Suprapubic skin (tissue), 4 donors: ENCODE measurements at regions not wholly inside any gene's neighbourhood (a gene's known extent, or its start where the extent isn't known, plus 50 kb on each side); places are given as distances from the start of the nearest gene placed in this dataset.

Source experiments
- DNase-seq, 2 donors: peaks; one replicate each; pipeline ENCODE4 v3.0.0-alpha.2; 2019; ENCODE audit warnings: low spot score in 2 of 2
- H3K27ac ChIP-seq: fragments of 200-600 bp; sonication (generic); one replicate; pipeline ENCODE4 v1.5.1; 2019
- H3K27me3 ChIP-seq: fragments of 200-600 bp; sonication (generic); one replicate; pipeline ENCODE4 v1.5.1; 2019
- H3K36me3 ChIP-seq: fragments of 200-600 bp; sonication (generic); one replicate; pipeline ENCODE4 v1.5.1; 2019
- H3K4me1 ChIP-seq: fragments of 200-600 bp; sonication (generic); one replicate; pipeline ENCODE4 v1.5.1; 2019
- H3K4me3 ChIP-seq: fragments of 200-600 bp; sonication (generic); one replicate; pipeline ENCODE4 v1.5.1; 2019; ENCODE audit warnings: mild to moderate bottlenecking
- H3K9me3 ChIP-seq: fragments of 200-600 bp; sonication (generic); one replicate; pipeline ENCODE4 v1.5.1; 2019
- EP300 ChIP-seq: sonication (generic); formaldehyde crosslinking; IDR thresholded peaks from one replicate; pipeline ENCODE4 v1.6.1; 2017; ENCODE audit warnings: antibody characterized with exemption
- POLR2A ChIP-seq, 2 donors: fragments of 450-650 bp; IDR thresholded peaks; one replicate each; pipeline ENCODE4 v1.6.1; 2017; ENCODE audit warnings: antibody characterized with exemption in 2 of 2, mild to moderate bottlenecking in 2 of 2, moderate library complexity in 2 of 2
- POLR2AphosphoS5 ChIP-seq, 3 donors: sonication (generic); formaldehyde crosslinking; IDR thresholded peaks; one replicate each; pipeline ENCODE4 v1.6.1; 2017; ENCODE audit warnings: antibody characterized with exemption in 3 of 3
- WGBS: methylation state at CpG from one replicate; pipeline ENCODE4 v1.1.5; 2018; 5-methylcytosine and 5-hydroxymethylcytosine counted together
- TF ChIP-seq, protein P1 (sequence below), 2 donors: fragments of 200-600 bp in 1 of 2; fragments of 450-650 bp in 1 of 2; sonication (generic) in 1 of 2; IDR thresholded peaks; one replicate each; pipeline ENCODE4 v1.5.1; 2016 to 2019; ENCODE audit warnings: antibody characterized with exemption in 2 of 2, mild to moderate bottlenecking in 1 of 2, moderate library complexity in 1 of 2

DNA sequence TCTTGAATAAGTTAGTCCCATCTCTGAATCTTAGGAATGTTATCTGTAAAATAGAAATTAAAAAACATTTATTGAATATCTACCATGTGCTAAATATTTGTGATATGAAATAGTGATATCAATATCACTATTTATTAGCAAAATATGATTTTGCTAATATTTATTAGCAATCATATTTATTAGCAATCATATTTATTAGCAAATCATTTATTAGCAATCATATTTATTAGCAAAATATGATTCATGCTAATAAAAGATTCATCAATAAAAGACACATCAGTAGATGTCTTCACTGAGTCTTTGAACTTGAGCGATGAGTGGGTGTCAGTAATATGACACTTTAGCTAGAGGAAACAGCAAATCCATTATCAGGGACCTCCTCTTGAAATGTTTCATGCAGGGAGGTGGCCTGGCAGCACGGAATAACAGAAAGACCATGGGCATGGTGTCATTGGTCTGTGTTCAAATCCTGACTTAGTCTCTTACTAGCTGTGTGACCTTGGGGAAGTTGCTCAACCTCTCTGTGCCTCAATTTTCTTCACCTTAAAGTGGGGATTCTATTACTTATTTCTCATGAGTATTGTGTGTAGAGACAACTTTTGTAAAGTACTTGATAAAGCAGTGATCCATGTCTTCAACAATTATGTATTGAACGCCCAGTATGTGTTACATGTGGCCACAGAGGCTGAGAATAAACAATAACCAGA is 456.2 kb upstream of the MEX3C start:
- TF ChIP-seq, protein P1, sequence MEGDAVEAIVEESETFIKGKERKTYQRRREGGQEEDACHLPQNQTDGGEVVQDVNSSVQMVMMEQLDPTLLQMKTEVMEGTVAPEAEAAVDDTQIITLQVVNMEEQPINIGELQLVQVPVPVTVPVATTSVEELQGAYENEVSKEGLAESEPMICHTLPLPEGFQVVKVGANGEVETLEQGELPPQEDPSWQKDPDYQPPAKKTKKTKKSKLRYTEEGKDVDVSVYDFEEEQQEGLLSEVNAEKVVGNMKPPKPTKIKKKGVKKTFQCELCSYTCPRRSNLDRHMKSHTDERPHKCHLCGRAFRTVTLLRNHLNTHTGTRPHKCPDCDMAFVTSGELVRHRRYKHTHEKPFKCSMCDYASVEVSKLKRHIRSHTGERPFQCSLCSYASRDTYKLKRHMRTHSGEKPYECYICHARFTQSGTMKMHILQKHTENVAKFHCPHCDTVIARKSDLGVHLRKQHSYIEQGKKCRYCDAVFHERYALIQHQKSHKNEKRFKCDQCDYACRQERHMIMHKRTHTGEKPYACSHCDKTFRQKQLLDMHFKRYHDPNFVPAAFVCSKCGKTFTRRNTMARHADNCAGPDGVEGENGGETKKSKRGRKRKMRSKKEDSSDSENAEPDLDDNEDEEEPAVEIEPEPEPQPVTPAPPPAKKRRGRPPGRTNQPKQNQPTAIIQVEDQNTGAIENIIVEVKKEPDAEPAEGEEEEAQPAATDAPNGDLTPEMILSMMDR (IDR thresholded peaks at IDR 0.05): no peak
- TF ChIP-seq POLR2A (IDR thresholded peaks at IDR 0.05): no peak
- no peak for TF ChIP-seq POLR2AphosphoS5 (IDR thresholded peaks at IDR 0.05)
- TF ChIP-seq EP300: no peak
- H3K27me3 ChIP-seq: no peaks in the 10 kb centered on the region
- no peak for DNase-seq
- H3K36me3 ChIP-seq: no peaks in the 10 kb centered on the region
- H3K4me3 ChIP-seq: no peak overlapping the region
- 74% methylated on average over 3 of the region's 3 CpGs for WGBS
- no peak overlapping the region for H3K27ac ChIP-seq
- no peaks in the 10 kb centered on the region for H3K4me1 ChIP-seq
- no peaks in the 10 kb centered on the region for H3K9me3 ChIP-seq

DNA sequence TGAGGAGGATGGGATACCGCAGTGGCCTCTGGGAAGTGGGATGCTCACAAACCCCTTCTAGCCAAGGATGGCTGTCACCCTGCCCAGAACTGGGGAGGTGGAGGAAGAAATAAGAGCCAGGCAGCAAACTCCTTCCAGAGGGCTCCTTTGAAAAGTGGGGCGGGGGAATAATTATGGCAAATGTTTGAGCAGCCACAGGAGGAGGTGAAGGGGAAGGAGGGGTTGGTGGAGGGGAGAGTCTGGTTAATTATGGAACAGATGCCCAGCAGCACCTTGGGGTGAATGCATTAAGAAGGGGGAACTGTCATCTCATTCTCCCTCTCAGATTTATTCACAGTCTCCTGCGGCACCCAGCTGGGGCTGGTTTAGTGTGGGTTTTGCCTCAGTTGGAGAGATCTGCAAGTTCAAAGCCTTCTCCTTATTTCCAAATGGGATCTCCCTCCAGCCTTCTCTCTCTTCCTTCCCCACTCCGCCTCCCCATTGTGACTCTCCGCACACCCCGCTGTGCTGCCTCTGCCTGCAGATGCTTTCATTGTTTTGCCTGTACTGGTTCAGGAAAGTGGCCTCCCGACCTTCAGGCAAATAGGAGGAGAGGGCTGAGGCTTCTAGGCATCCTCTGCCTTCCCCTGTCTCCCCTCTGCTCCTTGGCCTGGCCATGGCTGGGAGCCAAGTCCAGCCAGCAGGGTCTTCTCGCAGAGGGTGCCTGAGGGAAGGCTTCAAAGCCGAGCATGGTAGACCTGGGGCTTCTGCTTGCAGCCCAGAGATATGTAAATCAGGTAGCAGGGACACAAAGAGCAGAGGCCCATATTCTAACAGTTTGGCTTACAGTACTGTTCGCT is 457.2 kb upstream of the MEX3C start:
- Histone ChIP-seq H3K27me3 (no peaks in the 10 kb centered on the region), H3K4me3 (no peak overlapping the region), H3K36me3 (no peaks in the 10 kb centered on the region), H3K27ac (no peak overlapping the region), H3K9me3 (no peaks in the 10 kb centered on the region), H3K4me1 (no peaks in the 10 kb centered on the region)
- TF ChIP-seq EP300 (no peak), POLR2A (IDR thresholded peaks at IDR 0.05) (no peak), POLR2AphosphoS5 (IDR thresholded peaks at IDR 0.05) (no peak)
- TF ChIP-seq, protein P1 (IDR thresholded peaks at IDR 0.05): no peak
- DNase-seq: no peak
- 42% methylated on average over 10 of the region's 10 CpGs for WGBS

DNA sequence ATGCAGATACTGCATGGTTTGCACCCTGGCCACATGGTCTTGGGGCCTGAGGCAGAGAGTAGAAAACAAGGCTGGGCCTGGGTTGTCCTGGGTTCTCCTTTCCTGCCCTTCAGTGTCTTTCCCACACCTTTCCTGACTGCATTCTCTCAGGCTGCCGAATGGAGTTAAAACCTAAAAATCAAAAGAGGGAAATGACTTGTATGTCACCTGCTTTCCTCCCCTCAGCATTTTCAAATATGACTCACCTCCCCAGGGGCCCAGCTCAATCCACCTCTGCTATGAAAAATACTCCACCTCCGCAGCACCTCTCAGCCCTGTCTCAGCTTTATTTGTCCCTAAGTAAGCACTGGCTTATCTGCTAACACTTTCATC is 457.8 kb upstream of the MEX3C start:
- WGBS: 50% methylated on average over 2 of the region's 2 CpGs
- no peaks in the 10 kb centered on the region for H3K36me3 ChIP-seq
- no peaks in the 10 kb centered on the region for H3K4me1 ChIP-seq
- no peaks in the 10 kb centered on the region for H3K27me3 ChIP-seq
- no peak overlapping the region for H3K4me3 ChIP-seq
- H3K27ac ChIP-seq: no peak overlapping the region
- DNase-seq: no peak
- TF ChIP-seq, protein P1 (IDR thresholded peaks at IDR 0.05): no peak
- H3K9me3 ChIP-seq: no peaks in the 10 kb centered on the region

GRCh38 chr18:51656249-51656648 is 458.8 kb upstream of the MEX3C start:
- Histone ChIP-seq H3K4me1 (no peaks in the 10 kb centered on the region), H3K4me3 (no peak overlapping the region), H3K27ac (no peak overlapping the region), H3K9me3 (no peaks in the 10 kb centered on the region), H3K36me3 (no peaks in the 10 kb centered on the region), H3K27me3 (no peaks in the 10 kb centered on the region)
- DNase-seq: no peak
- WGBS: 79% methylated on average over 12 of the region's 12 CpGs
- TF ChIP-seq, protein P1 (IDR thresholded peaks at IDR 0.05): no peak
- no peak for TF ChIP-seq POLR2A (IDR thresholded peaks at IDR 0.05)
- TF ChIP-seq EP300: no peak
- TF ChIP-seq POLR2AphosphoS5 (IDR thresholded peaks at IDR 0.05): no peak

DNA sequence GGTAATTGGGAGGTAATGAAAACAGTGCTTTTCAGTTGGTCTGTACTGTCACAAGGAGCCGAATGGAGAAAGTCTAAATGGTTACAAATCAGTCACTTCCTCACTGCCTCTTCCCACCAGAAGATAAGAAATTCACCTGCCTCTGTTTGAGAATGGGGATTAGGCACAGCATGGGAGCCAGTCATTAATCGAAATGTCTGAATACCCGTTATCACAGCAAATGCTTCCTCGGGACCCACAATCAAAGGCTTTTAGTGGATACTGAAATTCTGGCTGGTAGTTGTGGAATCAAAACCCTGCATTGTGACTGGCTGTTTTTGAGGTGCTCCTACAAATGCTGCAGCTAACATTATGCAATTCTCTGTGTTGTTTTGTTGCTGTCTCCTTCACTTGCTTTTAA is 461.0 kb upstream of the MEX3C start:
- Histone ChIP-seq H3K27ac (no peak overlapping the region), H3K36me3 (no peaks in the 10 kb centered on the region), H3K4me3 (no peak overlapping the region), H3K27me3 (no peaks in the 10 kb centered on the region), H3K4me1 (no peaks in the 10 kb centered on the region), H3K9me3 (no peaks in the 10 kb centered on the region)
- WGBS: 59% methylated on average over 4 of the region's 4 CpGs
- no peak for TF ChIP-seq EP300
- TF ChIP-seq, protein P1 (IDR thresholded peaks at IDR 0.05): no peak
- TF ChIP-seq POLR2AphosphoS5 (IDR thresholded peaks at IDR 0.05): no peak
- TF ChIP-seq POLR2A (IDR thresholded peaks at IDR 0.05): no peak
- DNase-seq: no peak
